ENCODE measurements at regions not wholly inside any gene's neighbourhood (a gene's known extent, or its start where the extent isn't known, plus 50 kb on each side); places are given as distances from the start of the nearest gene placed in this dataset.

DNA sequence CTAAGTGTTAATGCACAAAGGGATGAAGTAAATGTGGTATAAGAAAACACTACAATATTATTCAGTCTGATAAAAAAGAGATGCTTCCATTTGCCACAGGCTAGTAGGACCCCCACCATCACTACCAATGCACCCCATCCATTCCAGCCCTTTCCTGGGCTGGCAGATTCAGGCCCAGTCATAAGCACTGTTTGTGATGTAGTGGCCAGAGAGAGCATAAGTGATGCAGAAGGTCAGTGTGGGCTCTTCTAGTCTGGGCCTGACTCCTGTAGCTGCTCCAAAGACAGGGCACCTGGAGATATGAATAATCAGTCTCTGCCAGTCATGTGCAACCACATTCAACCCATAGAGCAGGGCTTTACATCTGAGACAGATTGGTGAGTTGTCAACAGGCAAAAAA is 1294.7 kb downstream of the TMEM121 start:
- CTCF ChIA-PET (ENCODE audit: low intra/inter-chr PET ratio, low total read pairs) = no interaction called here
- ATAC-seq (no peak), FAIRE-seq (no peak), DNase-seq (ENCODE audit: low spot score) (no peak)
- Histone ChIP-seq H3K27me3 (ENCODE audit: control insufficient read depth in 1 of 2, insufficient read depth in 2 of 2, low read length in 2 of 2) (peaks cover 0 to 6% of the 10 kb centered on the region in 2 experiments; a peak in 1 of 5 replicates), H3K4me2 (ENCODE audit: low read depth, low read length) (no peak overlapping the region), H3K36me3 (replicated peaks in 1 of 2; ENCODE audit: control insufficient read depth in 1 of 2, insufficient read depth in 2 of 2, low read length in 2 of 2) (no peaks in the 10 kb centered on the region), H3K79me2 (ENCODE audit: insufficient read depth, low read length) (no peaks in the 10 kb centered on the region), H3K4me3 (replicated peaks in 1 of 3; ENCODE audit: insufficient read depth in 1 of 3, low read depth in 2 of 3, low read length in 3 of 3) (no peak overlapping the region), H4K20me1 (ENCODE audit: insufficient read depth, low read length) (no peaks in the 10 kb centered on the region), H3K27ac (ENCODE audit: extremely low read length, insufficient read depth, low read length) (no peak overlapping the region), H3K4me1 (ENCODE audit: insufficient read depth, low read length) (no peaks in the 10 kb centered on the region), H3K9me3 (ENCODE audit: low read length) (no peaks in the 10 kb centered on the region), H3K9ac (ENCODE audit: insufficient read depth, low read depth, low read length) (no peak overlapping the region), H2AFZ (ENCODE audit: low read length) (no peak overlapping the region)
- no TSS peak for BruUV-seq (replicated peaks)
- no peak for TF ChIP-seq AGO1 (IDR thresholded peaks at IDR 0.05; ENCODE audit: low read depth, low read length, poor library complexity, severe bottlenecking)
- TF ChIP-seq TCF7L2 (IDR thresholded peaks at IDR 0.05; ENCODE audit: low read depth, low read length) = no peak
- no peak for TF ChIP-seq ZNF572 (CRISPR knock-in tag; IDR thresholded peaks at IDR 0.05)
- TF ChIP-seq ZNF468 (CRISPR knock-in tag; IDR thresholded peaks at IDR 0.05) = no peak
- TF ChIP-seq ARHGAP35 (CRISPR knock-in tag; IDR thresholded peaks at IDR 0.05; ENCODE audit: borderline replicate concordance) = no peak
- no peak for TF ChIP-seq CBX1 (IDR thresholded peaks at IDR 0.05; ENCODE audit: low read depth)
- TF ChIP-seq, protein P1, sequence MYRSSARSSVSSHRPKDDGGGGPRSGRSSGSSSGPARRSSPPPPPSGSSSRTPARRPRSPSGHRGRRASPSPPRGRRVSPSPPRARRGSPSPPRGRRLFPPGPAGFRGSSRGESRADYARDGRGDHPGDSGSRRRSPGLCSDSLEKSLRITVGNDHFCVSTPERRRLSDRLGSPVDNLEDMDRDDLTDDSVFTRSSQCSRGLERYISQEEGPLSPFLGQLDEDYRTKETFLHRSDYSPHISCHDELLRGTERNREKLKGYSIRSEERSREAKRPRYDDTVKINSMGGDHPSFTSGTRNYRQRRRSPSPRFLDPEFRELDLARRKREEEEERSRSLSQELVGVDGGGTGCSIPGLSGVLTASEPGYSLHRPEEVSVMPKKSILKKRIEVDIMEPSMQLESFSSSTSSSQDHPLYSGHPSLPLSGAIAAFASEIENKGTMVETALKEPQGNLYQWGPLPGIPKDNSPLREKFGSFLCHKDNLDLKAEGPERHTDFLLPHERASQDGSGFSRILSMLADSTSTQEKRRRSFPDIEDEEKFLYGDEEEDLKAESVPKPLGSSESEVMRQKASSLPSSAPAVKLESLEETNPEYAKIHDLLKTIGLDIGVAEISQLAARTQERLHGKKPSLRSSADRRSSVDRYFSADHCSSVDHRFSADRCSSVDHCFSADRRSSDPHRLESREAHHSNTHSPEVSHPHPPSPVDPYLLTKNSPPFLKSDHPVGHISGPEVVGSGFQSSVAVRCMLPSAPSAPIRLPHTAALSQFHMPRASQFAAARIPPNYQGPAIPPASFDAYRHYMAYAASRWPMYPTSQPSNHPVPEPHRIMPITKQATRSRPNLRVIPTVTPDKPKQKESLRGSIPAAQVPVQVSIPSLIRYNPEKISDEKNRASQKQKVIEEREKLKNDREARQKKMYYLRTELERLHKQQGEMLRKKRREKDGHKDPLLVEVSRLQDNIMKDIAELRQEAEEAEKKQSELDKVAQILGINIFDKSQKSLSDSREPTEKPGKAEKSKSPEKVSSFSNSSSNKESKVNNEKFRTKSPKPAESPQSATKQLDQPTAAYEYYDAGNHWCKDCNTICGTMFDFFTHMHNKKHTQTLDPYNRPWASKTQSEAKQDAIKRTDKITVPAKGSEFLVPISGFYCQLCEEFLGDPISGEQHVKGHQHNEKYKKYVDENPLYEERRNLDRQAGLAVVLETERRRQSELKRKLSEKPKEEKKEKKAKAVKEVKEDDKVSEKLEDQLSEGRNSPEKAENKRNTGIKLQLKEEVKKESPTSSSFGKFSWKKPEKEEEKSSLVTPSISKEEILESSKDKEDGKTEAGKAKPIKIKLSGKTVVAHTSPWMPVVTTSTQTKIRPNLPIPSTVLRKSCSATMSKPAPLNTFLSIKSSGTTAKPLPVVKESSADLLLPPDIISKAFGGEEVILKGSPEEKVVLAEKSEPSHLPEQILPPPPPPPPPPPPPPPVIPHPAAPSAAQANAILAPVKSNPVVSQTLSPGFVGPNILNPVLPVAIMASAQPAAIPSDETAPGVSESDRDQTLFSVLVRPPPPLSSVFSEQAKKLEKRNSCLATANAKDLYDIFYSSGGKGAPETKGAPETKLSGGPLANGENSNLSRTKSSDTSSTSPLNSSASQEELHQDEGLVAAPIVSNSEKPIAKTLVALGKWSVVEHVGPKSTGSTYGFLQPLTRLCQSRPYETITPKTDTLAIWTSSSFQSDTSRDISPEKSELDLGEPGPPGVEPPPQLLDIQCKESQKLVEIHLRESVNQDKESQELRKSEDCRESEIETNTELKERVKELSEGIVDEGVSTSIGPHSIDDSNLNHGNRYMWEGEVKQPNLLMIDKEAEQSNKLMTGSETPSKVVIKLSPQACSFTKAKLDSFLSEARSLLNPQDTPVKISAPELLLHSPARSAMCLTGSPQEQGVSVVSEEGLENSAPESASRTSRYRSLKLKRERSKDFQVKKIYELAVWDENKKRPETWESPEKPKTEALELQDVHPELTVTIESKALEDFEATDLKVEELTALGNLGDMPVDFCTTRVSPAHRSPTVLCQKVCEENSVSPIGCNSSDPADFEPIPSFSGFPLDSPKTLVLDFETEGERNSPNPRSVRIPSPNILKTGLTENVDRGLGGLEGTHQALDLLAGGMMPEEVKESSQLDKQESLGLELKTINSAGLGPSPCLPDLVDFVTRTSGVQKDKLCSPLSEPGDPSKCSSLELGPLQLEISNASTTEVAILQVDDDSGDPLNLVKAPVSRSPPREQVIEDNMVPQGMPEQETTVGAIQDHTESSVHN (CRISPR knock-in tag; IDR thresholded peaks at IDR 0.05) = no peak
- TF ChIP-seq, protein P2, sequence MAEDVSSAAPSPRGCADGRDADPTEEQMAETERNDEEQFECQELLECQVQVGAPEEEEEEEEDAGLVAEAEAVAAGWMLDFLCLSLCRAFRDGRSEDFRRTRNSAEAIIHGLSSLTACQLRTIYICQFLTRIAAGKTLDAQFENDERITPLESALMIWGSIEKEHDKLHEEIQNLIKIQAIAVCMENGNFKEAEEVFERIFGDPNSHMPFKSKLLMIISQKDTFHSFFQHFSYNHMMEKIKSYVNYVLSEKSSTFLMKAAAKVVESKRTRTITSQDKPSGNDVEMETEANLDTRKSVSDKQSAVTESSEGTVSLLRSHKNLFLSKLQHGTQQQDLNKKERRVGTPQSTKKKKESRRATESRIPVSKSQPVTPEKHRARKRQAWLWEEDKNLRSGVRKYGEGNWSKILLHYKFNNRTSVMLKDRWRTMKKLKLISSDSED (CRISPR knock-in tag; IDR thresholded peaks at IDR 0.05) = no peak
- TF ChIP-seq ZNF530 (CRISPR knock-in tag; IDR thresholded peaks at IDR 0.05; ENCODE audit: low read depth) = no peak
- TF ChIP-seq ZBTB1 (CRISPR knock-in tag; IDR thresholded peaks at IDR 0.05; ENCODE audit: borderline replicate concordance) = no peak
- intact Hi-C loops (cut with micrococcal nuclease; ENCODE audit: unreplicated experiment) = no loop called here
- POLR2A ChIA-PET = no interaction called here
- in situ Hi-C loops (cut with HindIII; ENCODE audit: extremely low pct_ligation_motif_present, low pct_unique_long_range_greater_than_20kb) = no loop called here

All from HepG2 (cell line).